ENCODE measurements at regions not wholly inside any gene's neighbourhood (a gene's known extent, or its start where the extent isn't known, plus 50 kb on each side); places are given as distances from the start of the nearest gene placed in this dataset.

- no peak for DNase-seq (ENCODE audit: low read depth, low spot score)
Measured at GRCh38 chr2:129775952-129776653, 203.4 kb upstream of the RAB6C start.

GRCh38 chr2:129777146-129777545, 202.3 kb upstream of the RAB6C start:
- DNase-seq (ENCODE audit: low read depth, low spot score): no peak

- no peak for DNase-seq (ENCODE audit: low read depth, low spot score)
Measured at GRCh38 chr2:129777762-129778583, 201.5 kb upstream of the RAB6C start.

- DNase-seq (ENCODE audit: low read depth, low spot score): no peak
Measured at GRCh38 chr2:129778584-129778877, 200.9 kb upstream of the RAB6C start.

- DNase-seq (ENCODE audit: low read depth, low spot score): no peak
Measured at GRCh38 chr2:129779783-129780182, 199.7 kb upstream of the RAB6C start.

GRCh38 chr2:129780316-129781270, 198.9 kb upstream of the RAB6C start:
- no peak for DNase-seq (ENCODE audit: low read depth, low spot score)

- no peak for DNase-seq (ENCODE audit: low read depth, low spot score)
Measured at GRCh38 chr2:129781749-129782632, 197.5 kb upstream of the RAB6C start.

- DNase-seq (ENCODE audit: low read depth, low spot score): no peak
Measured at GRCh38 chr2:129782633-129782990, 196.9 kb upstream of the RAB6C start.

- DNase-seq (ENCODE audit: low read depth, low spot score): no peak
Measured at GRCh38 chr2:129784486-129784885, 195.0 kb upstream of the RAB6C start.

- no peak for DNase-seq (ENCODE audit: low read depth, low spot score)
Measured at GRCh38 chr2:129791712-129792111, 187.8 kb upstream of the RAB6C start.

- DNase-seq (ENCODE audit: low read depth, low spot score): no peak
Measured at GRCh38 chr2:129793431-129793902, 186.0 kb upstream of the RAB6C start.

- no peak for DNase-seq (ENCODE audit: low read depth, low spot score)
Measured at GRCh38 chr2:129794116-129794515, 185.3 kb upstream of the RAB6C start.

- DNase-seq (ENCODE audit: low read depth, low spot score): no peak
Measured at GRCh38 chr2:129794540-129794939, 184.9 kb upstream of the RAB6C start.

- DNase-seq (ENCODE audit: low read depth, low spot score): no peak
Measured at GRCh38 chr2:129796225-129796624, 183.2 kb upstream of the RAB6C start.

- DNase-seq (ENCODE audit: low read depth, low spot score): no peak
Measured at GRCh38 chr2:129796801-129797488, 182.5 kb upstream of the RAB6C start.

GRCh38 chr2:129797489-129798300, 181.8 kb upstream of the RAB6C start:
- DNase-seq (ENCODE audit: low read depth, low spot score): no peak

GRCh38 chr2:129798301-129798581, 181.2 kb upstream of the RAB6C start:
- no peak for DNase-seq (ENCODE audit: low read depth, low spot score)

GRCh38 chr2:129798626-129799025, 180.8 kb upstream of the RAB6C start:
- DNase-seq (ENCODE audit: low read depth, low spot score): no peak

GRCh38 chr2:129799036-129799958, 180.2 kb upstream of the RAB6C start:
- no peak for DNase-seq (ENCODE audit: low read depth, low spot score)

Data from smooth muscle cell of the brain vasculature (primary cell).